Esophagus muscularis mucosa (tissue), 4 donors: ENCODE measurements at regions not wholly inside any gene's neighbourhood (a gene's known extent, or its start where the extent isn't known, plus 50 kb on each side); places are given as distances from the start of the nearest gene placed in this dataset.

Experiments used
- DNase-seq: peaks from one replicate; pipeline ENCODE4 v3.0.0-alpha.2; 2017; ENCODE audit errors: extremely low spot score
- H3K27ac ChIP-seq, 4 donors: fragments of 200-600 bp; sonication (generic); replicated peaks in 1 of 4; 1 replicate in 3 of 4; 2 replicates in 1 of 4; pipeline ENCODE4 v1.5.1; 2016 to 2019; ENCODE audit warnings: mild to moderate bottlenecking in 1 of 4
- H3K27me3 ChIP-seq, 4 donors: fragments of 200-600 bp; sonication (generic); one replicate each; pipeline versions ENCODE4 v1.5.1 to v1.6.0; 2016 to 2019
- H3K36me3 ChIP-seq, 4 donors: fragments of 200-600 bp; sonication (generic); one replicate each; pipeline ENCODE4 v1.5.1; 2016 to 2019
- H3K4me1 ChIP-seq, 4 donors: fragments of 200-600 bp; sonication (generic); one replicate each; pipeline ENCODE4 v1.5.1; 2016 to 2019
- H3K4me3 ChIP-seq, 4 donors: fragments of 200-600 bp; sonication (generic); 1 replicate in 2 of 4; 2 replicates in 2 of 4; pipeline ENCODE4 v1.5.1; 2016 to 2019; ENCODE audit warnings: mild to moderate bottlenecking in 4 of 4, moderate library complexity in 1 of 4
- H3K9me3 ChIP-seq, 4 donors: fragments of 200-600 bp; sonication (generic); 1 replicate in 3 of 4; 2 replicates in 1 of 4; pipeline ENCODE4 v1.5.1; 2016 to 2019
- CTCF ChIP-seq, 3 experiments: fragments of 200-600 bp in 2 of 3; fragments of 450-650 bp in 1 of 3; sonication (generic) in 2 of 3; IDR thresholded peaks; one replicate each; pipeline ENCODE4 v1.5.1; 2017 to 2019; ENCODE audit warnings: antibody characterized with exemption in 3 of 3, mild to moderate bottlenecking in 2 of 3, moderate library complexity in 1 of 3
- EP300 ChIP-seq: sonication (generic); formaldehyde crosslinking; IDR thresholded peaks from one replicate; pipeline ENCODE4 v1.6.1; 2017; ENCODE audit warnings: antibody characterized with exemption
- POLR2A ChIP-seq: fragments of 450-650 bp; IDR thresholded peaks from one replicate; pipeline ENCODE4 v1.6.1; 2017; ENCODE audit warnings: antibody characterized with exemption, moderate library complexity, mild to moderate bottlenecking, low read depth
- POLR2AphosphoS5 ChIP-seq, 2 donors: sonication (generic); formaldehyde crosslinking; IDR thresholded peaks; one replicate each; pipeline ENCODE4 v1.6.1; 2017; ENCODE audit warnings: antibody characterized with exemption in 2 of 2
- WGBS: methylation state at CpG from one replicate; pipeline ENCODE4 v1.1.5; 2018; 5-methylcytosine and 5-hydroxymethylcytosine counted together
- intact Hi-C: fragments of 100-400 bp; cut with DNase I; formaldehyde crosslinking; loops from one replicate; pipeline ENCODE4 v1.15.1; 2023

- H3K36me3 ChIP-seq, result no peaks in the 10 kb centered on the region
- no peak for DNase-seq
- H3K27ac ChIP-seq, result no peak overlapping the region
- no peak for TF ChIP-seq CTCF (IDR thresholded peaks at IDR 0.05)
- no peak for TF ChIP-seq POLR2A
- no peak for TF ChIP-seq EP300
- TF ChIP-seq POLR2AphosphoS5 (IDR thresholded peaks at IDR 0.05), result no peak
- intact Hi-C loops, result loop anchor here (5.0 kb wide), 1 partner anchor 502 kb away; no protein-coding TSS in a partner anchor
- WGBS, result 66% methylated on average over 2 of the region's 2 CpGs
- H3K4me1 ChIP-seq, result peaks cover 16 to 28% (median 22%) of the 10 kb centered on the region in 4 donors
- no peaks in the 10 kb centered on the region for H3K27me3 ChIP-seq
- no peaks in the 10 kb centered on the region for H3K9me3 ChIP-seq
- no peak overlapping the region for H3K4me3 ChIP-seq
Measured at GRCh38 chr3:30195352-30195751, 411.0 kb upstream of the TGFBR2 start.

DNA sequence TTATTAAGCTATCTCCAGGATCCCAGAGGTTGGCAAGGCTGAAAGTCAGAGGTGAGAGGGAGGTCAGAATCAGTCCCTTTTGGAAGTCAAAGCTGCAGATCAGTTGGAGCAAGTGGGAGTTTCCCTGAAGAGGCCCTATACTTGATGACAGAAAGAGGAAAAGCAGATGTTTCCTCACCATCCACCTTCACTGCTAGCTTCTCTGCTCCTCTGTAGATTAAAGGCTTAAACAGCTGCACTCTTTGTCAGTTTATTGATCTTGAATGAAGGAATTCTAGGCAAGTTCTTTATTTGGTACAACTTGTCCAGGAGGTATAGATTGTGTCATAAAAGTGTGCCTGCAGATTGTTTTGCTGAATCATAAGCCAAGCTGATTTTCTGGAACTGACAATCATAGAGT lies 408.2 kb upstream of the TGFBR2 start:
- intact Hi-C loops, result loop anchor here (2.0 to 5.0 kb wide), 3 partner anchors 85 to 499 kb away; no protein-coding TSS in a partner anchor
- DNase-seq, result no peak

DNA sequence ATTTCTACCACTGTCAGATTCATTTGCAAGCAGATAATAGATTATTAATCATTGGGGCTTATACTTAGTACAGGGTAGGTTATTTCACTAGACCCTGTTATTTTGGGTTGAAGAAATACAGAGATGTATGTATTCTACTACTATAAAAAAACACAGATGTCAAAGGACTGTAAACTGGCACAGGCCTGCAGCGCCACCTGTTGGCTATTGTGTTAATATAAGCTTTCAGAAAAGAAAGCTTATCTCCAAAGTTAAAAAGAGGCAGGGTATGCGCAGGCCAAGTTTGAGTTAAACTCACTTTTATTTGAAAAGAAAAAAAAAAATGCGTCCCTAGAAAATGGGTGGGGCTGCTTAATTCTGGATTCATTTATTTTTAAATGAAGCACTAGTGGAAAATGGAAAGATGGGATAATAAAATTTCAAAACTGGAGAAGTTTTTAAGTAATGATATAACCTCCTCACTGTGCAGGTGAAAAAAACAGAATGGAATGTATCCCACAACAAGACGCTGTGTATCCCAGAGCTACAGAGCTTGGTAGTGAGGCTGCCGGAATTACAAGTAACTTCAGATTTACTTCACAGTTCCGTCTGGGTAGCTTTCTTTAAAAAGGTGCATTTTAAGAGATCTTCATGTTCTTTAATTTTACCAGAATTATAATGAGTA lies 407.2 kb upstream of the TGFBR2 start:
- H3K9me3 ChIP-seq, result no peaks in the 10 kb centered on the region
- TF ChIP-seq POLR2A (no peak), CTCF (IDR thresholded peaks at IDR 0.05) (peak; percentile 74 to 83 (median 82))

More for the DNA sequence above, 408.2 kb upstream of the TGFBR2 start:
- no peaks in the 10 kb centered on the region for H3K27me3 ChIP-seq
- no peaks in the 10 kb centered on the region for H3K9me3 ChIP-seq
- H3K4me3 ChIP-seq, result no peak overlapping the region
- no peaks in the 10 kb centered on the region for H3K36me3 ChIP-seq
- H3K4me1 ChIP-seq, result peaks cover 15 to 33% (median 20%) of the 10 kb centered on the region in 4 donors
- no peak overlapping the region for H3K27ac ChIP-seq
- TF ChIP-seq POLR2AphosphoS5 (IDR thresholded peaks at IDR 0.05) (no peak), POLR2A (no peak), EP300 (no peak), CTCF (IDR thresholded peaks at IDR 0.05) (no peak)

DNA sequence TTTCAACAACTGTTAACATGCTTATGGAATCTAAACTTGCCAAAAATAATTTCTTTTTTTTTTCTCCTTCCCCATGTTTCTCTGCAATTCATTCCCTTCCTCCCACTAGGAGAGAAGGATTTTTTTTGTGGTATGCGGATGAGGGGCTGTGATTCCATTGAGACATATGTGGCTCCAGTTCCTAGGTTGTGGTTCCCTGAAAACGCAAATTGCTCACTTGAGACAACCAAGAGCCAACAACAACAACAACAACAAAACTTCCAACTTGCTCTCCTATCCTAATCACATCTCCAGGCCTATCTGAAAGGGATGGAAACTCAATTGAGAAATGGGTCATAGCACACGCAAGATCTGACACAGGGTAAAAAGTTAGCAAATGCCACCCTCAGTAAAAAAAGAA lies 406.5 kb upstream of the TGFBR2 start:
- Histone ChIP-seq H3K4me3 (no peak overlapping the region), H3K27me3 (no peaks in the 10 kb centered on the region), H3K9me3 (no peaks in the 10 kb centered on the region), H3K27ac (no peak overlapping the region), H3K4me1 (peaks cover 15 to 26% (median 17%) of the 10 kb centered on the region in 4 donors), H3K36me3 (no peaks in the 10 kb centered on the region)
- 61% methylated on average over 3 of the region's 3 CpGs for WGBS
- no peak for DNase-seq
- intact Hi-C loops, result loop anchor here (2.0 to 5.0 kb wide), 3 partner anchors 87 to 497 kb away; no protein-coding TSS in a partner anchor
- TF ChIP-seq POLR2A, result no peak
- no peak for TF ChIP-seq POLR2AphosphoS5 (IDR thresholded peaks at IDR 0.05)
- no peak for TF ChIP-seq CTCF (IDR thresholded peaks at IDR 0.05)
- no peak for TF ChIP-seq EP300

More for the DNA sequence above, 407.2 kb upstream of the TGFBR2 start:
- peak overlapping the region in 1 of 4 donors; percentile 14 for H3K27ac ChIP-seq
- intact Hi-C loops, result loop anchor here (2.0 to 5.0 kb wide), 3 partner anchors 86 to 498 kb away; no protein-coding TSS in a partner anchor
- WGBS, result 48% methylated on average over 6 of the region's 6 CpGs
- no peak overlapping the region for H3K4me3 ChIP-seq
- DNase-seq, result no peak
- no peaks in the 10 kb centered on the region for H3K27me3 ChIP-seq
- no peaks in the 10 kb centered on the region for H3K36me3 ChIP-seq
- peaks cover 15 to 26% (median 17%) of the 10 kb centered on the region in 4 donors for H3K4me1 ChIP-seq

DNA sequence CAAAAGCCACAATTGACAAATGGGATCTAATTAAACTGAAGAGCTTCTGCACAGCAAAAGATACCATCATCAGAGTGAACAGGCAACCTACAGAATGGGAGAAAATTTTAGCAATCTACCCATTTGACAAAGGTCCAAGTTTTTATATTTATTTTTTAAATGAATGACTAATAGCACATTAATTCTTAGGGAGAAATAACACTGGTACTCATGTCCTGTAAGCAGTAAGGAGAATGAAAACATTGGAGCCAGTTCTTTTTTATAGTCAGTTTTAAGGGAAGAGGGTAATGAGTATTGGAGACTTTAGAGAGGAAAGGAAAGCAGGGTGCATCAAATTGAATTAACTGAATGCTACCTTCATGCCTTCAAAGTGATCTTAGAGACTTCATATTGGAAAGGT lies 404.7 kb upstream of the TGFBR2 start:
- H3K27ac ChIP-seq, result no peak overlapping the region
- intact Hi-C loops, result no loop called here

More for the DNA sequence above, 404.7 kb upstream of the TGFBR2 start:
- TF ChIP-seq CTCF (IDR thresholded peaks at IDR 0.05), result no peak
- no peak for TF ChIP-seq EP300
- no peak for TF ChIP-seq POLR2AphosphoS5 (IDR thresholded peaks at IDR 0.05)
- no peak for TF ChIP-seq POLR2A
- H3K4me1 ChIP-seq, result peaks cover 15 to 26% (median 17%) of the 10 kb centered on the region in 4 donors
- H3K4me3 ChIP-seq, result no peak overlapping the region
- no peaks in the 10 kb centered on the region for H3K27me3 ChIP-seq
- DNase-seq, result no peak
- no peaks in the 10 kb centered on the region for H3K9me3 ChIP-seq
- no peaks in the 10 kb centered on the region for H3K36me3 ChIP-seq
